ENCODE measurements at regions not wholly inside any gene's neighbourhood (a gene's known extent, or its start where the extent isn't known, plus 50 kb on each side); places are given as distances from the start of the nearest gene placed in this dataset.

DNA sequence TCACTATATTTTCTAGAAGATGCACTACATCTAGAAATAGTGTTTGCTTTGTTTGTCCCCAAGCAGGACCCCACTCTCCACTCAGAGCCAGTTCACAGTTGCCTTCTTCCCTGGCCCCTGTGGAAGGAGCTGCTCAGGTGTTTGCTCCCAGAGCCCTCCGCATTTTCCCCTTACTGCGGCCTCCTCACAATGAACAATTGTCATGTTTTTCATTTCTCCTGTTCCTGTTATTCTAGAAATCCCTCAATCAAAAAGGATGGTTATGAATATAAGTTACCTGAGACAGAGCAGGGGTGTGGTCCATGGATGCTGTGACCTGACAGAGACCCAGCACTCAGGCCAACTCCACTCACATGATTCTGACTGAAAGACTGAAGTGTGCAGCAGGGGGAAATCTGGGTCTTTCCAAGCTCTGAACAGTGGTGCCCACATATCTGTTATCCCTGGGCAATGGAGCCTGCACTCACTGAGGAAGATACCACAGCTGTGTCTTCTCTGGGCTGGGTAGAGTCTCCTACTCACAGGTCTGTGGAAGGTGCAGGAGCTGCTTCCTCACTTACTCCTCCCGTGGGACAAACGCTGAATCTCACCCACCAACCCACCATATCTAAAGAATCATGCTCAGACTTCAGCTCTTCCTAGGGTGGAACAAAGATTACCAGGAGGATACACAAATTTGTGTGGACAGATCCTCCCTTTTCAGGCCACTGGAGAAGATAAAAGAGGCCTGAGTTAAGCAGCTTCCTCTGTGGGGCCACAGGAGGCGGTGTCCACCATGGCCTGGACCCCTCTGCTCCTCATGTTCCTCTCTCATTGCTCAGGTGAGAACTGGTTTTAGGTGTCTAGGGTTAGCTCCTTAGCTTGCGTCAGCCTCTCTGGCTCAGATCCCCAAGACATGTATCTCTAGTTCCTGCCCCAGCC, 87.1 kb upstream of the TOP3B start:
- TF ChIP-seq CTCF (IDR thresholded peaks at IDR 0.05; ENCODE audit: low read depth, low read length) (peak; percentile 33), EZH2phosphoT487 (IDR thresholded peaks at IDR 0.05; ENCODE audit: low read depth) (no peak)
- Histone ChIP-seq H3K27me3 (ENCODE audit: low read depth, low read length) (no peaks in the 10 kb centered on the region), H3K9ac (ENCODE audit: low read length) (peak overlapping the region; percentile 89), H3K36me3 (replicated peaks; ENCODE audit: low read depth, low read length) (no peaks in the 10 kb centered on the region), H3K4me1 (ENCODE audit: low read length) (peaks cover 50% of the 10 kb centered on the region), H3K9me3 (ENCODE audit: insufficient read depth, low read length) (no peaks in the 10 kb centered on the region), H2AFZ (ENCODE audit: low read depth, low read length) (peak overlapping the region; percentile 14; the same call in 1 of the 2 replicates), H3K4me3 (ENCODE audit: low read length) (peak overlapping the region; percentile 74), H3K4me2 (ENCODE audit: low read length) (peak overlapping the region; percentile 92), H3K79me2 (ENCODE audit: low read length) (no peaks in the 10 kb centered on the region; the same call in 1 of the 2 replicates), H3K27ac (ENCODE audit: low read length) (peak overlapping the region; percentile 95), H4K20me1 (ENCODE audit: insufficient read depth, low read length) (no peaks in the 10 kb centered on the region)

DNA sequence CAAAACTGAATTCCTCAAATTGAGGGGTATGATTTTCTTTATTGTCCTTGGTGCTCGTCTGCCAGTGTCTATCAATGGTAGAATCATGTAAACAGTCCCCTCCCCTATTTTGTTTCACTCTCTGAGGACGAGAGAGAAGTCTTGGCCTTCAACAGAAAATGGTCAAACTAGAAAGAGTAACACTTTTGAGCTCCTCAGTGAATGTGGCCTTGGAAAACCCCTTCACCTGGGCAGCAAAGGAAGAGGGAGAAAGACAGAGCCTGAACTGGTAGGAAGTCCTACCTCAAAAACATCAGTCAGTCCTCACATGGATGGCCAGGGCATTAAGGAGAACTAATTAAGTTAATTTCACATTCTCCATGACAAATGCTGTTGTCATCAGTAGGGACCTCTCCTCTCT, 86.1 kb upstream of the TOP3B start:
- Histone ChIP-seq H3K9ac (ENCODE audit: low read length) (peak overlapping the region; percentile 89), H2AFZ (ENCODE audit: low read depth, low read length) (no peak overlapping the region), H4K20me1 (ENCODE audit: insufficient read depth, low read length) (no peaks in the 10 kb centered on the region), H3K27ac (ENCODE audit: low read length) (peak overlapping the region; percentile 95), H3K79me2 (ENCODE audit: low read length) (no peaks in the 10 kb centered on the region; the same call in 1 of the 2 replicates), H3K27me3 (ENCODE audit: low read depth, low read length) (no peaks in the 10 kb centered on the region), H3K36me3 (replicated peaks; ENCODE audit: low read depth, low read length) (no peaks in the 10 kb centered on the region), H3K4me1 (ENCODE audit: low read length) (peaks cover 50% of the 10 kb centered on the region), H3K4me3 (ENCODE audit: low read length) (peak overlapping the region; percentile 74; the same call in 1 of the 2 replicates), H3K4me2 (ENCODE audit: low read length) (peak overlapping the region; percentile 92), H3K9me3 (ENCODE audit: insufficient read depth, low read length) (no peaks in the 10 kb centered on the region)
- TF ChIP-seq CTCF (IDR thresholded peaks at IDR 0.05; ENCODE audit: low read depth, low read length) (no peak), EZH2phosphoT487 (IDR thresholded peaks at IDR 0.05; ENCODE audit: low read depth) (no peak)

DNA sequence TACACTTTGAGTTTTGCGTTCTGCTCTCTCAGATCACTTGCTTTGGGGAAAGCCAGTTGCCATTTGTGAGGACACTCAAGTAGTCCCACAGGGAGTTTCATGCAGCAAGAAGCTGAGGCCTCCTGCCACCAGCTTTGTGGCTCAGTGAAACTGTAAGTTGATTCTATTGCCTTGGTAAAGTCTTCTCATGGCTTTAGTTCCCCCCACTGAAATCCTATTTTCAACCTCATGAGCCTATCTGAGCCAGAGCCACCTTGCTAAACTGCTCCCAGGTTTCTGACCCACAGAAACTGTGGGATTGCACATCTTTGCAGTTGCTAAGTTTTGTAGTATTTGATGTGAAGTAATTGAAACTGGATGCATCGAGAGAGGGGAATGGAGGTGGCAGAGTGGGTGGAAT, 85.4 kb upstream of the TOP3B start:
- H3K27ac ChIP-seq (ENCODE audit: low read length), result peak overlapping the region; percentile 95
- no peak overlapping the region; the same call in 1 of the 2 replicates for H3K9ac ChIP-seq (ENCODE audit: low read length)
- H3K27me3 ChIP-seq (ENCODE audit: low read depth, low read length), result no peaks in the 10 kb centered on the region
- peak overlapping the region; percentile 92 for H3K4me2 ChIP-seq (ENCODE audit: low read length)
- no peaks in the 10 kb centered on the region for H3K9me3 ChIP-seq (ENCODE audit: insufficient read depth, low read length)
- H2AFZ ChIP-seq (ENCODE audit: low read depth, low read length), result no peak overlapping the region
- H3K36me3 ChIP-seq (replicated peaks; ENCODE audit: low read depth, low read length), result no peaks in the 10 kb centered on the region
- no peak for TF ChIP-seq CTCF (IDR thresholded peaks at IDR 0.05; ENCODE audit: low read depth, low read length)
- no peak for TF ChIP-seq EZH2phosphoT487 (IDR thresholded peaks at IDR 0.05; ENCODE audit: low read depth)
- H4K20me1 ChIP-seq (ENCODE audit: insufficient read depth, low read length), result no peaks in the 10 kb centered on the region
- H3K79me2 ChIP-seq (ENCODE audit: low read length), result no peaks in the 10 kb centered on the region; the same call in 1 of the 2 replicates
- no peak overlapping the region; the same call in 1 of the 2 replicates for H3K4me3 ChIP-seq (ENCODE audit: low read length)
- H3K4me1 ChIP-seq (ENCODE audit: low read length), result peaks cover 52% of the 10 kb centered on the region

DNA sequence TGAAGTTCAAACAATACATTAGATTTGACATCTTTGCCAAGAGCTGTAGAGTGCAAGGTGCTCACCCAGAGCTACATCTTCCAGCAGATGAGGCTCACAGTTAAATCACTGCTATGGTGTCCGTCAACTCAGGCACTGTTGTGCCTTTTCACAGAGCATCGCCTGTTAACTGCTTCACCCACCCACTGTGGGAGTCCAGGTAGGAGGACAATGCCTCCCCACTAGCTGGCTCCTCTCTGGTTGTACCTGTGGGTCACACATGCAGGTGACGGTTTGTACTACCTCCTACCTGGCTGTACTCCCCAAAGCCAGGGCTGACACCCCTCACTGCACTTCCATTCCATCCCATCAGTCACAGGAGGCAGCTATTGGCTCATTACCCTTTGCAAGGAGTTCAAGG, 84.6 kb upstream of the TOP3B start:
- H3K4me1 ChIP-seq (ENCODE audit: low read length), result peaks cover 56% of the 10 kb centered on the region
- H4K20me1 ChIP-seq (ENCODE audit: insufficient read depth, low read length), result no peaks in the 10 kb centered on the region
- H3K4me3 ChIP-seq (ENCODE audit: low read length), result no peak overlapping the region
- no peak overlapping the region for H3K4me2 ChIP-seq (ENCODE audit: low read length)
- H3K27me3 ChIP-seq (ENCODE audit: low read depth, low read length), result no peaks in the 10 kb centered on the region
- no peak overlapping the region for H2AFZ ChIP-seq (ENCODE audit: low read depth, low read length)
- TF ChIP-seq EZH2phosphoT487 (IDR thresholded peaks at IDR 0.05; ENCODE audit: low read depth) (no peak), CTCF (IDR thresholded peaks at IDR 0.05; ENCODE audit: low read depth, low read length) (no peak)
- no peaks in the 10 kb centered on the region for H3K36me3 ChIP-seq (replicated peaks; ENCODE audit: low read depth, low read length)
- no peaks in the 10 kb centered on the region for H3K9me3 ChIP-seq (ENCODE audit: insufficient read depth, low read length)
- no peak overlapping the region for H3K27ac ChIP-seq (ENCODE audit: low read length)
- H3K9ac ChIP-seq (ENCODE audit: low read length), result no peak overlapping the region
- no peaks in the 10 kb centered on the region; the same call in 1 of the 2 replicates for H3K79me2 ChIP-seq (ENCODE audit: low read length)
